Spleen (tissue), 7 donors: ENCODE measurements at regions not wholly inside any gene's neighbourhood (a gene's known extent, or its start where the extent isn't known, plus 50 kb on each side); places are given as distances from the start of the nearest gene placed in this dataset.

Experiments used
- POLR2AphosphoS5 ChIP-seq, 3 donors: sonication (generic); formaldehyde crosslinking; IDR thresholded peaks; one replicate each; pipeline ENCODE4 v1.5.1; 2017; ENCODE audit warnings: antibody characterized with exemption in 3 of 3
- TF ChIP-seq, protein P1 (sequence below), 11 experiments: fragments of 200-600 bp in 7 of 11; fragments of 450-650 bp in 4 of 11; sonication (generic) in 4 of 11; IDR thresholded peaks in 8 of 11; conservative IDR thresholded peaks in 3 of 11; 1 replicate in 7 of 11; 2 replicates in 4 of 11; pipeline versions ENCODE4 v1.4.0 to v1.8.0; 2016 to 2021; ENCODE audit warnings: antibody characterized with exemption in 11 of 11, inconsistent platforms in 4 of 11, mild to moderate bottlenecking in 1 of 11
- donor health status: DM: no; HTN: no; CAD: no; lungs with moderate emphysema.
- donor health status: DM: no; HTN: no; CAD: no.
- donor health status: DM: no; HTN: no; CAD: no.

GRCh38 chr4:100098681-100099080, 91.6 kb downstream of the DDIT4L start:
- TF ChIP-seq, protein P1, sequence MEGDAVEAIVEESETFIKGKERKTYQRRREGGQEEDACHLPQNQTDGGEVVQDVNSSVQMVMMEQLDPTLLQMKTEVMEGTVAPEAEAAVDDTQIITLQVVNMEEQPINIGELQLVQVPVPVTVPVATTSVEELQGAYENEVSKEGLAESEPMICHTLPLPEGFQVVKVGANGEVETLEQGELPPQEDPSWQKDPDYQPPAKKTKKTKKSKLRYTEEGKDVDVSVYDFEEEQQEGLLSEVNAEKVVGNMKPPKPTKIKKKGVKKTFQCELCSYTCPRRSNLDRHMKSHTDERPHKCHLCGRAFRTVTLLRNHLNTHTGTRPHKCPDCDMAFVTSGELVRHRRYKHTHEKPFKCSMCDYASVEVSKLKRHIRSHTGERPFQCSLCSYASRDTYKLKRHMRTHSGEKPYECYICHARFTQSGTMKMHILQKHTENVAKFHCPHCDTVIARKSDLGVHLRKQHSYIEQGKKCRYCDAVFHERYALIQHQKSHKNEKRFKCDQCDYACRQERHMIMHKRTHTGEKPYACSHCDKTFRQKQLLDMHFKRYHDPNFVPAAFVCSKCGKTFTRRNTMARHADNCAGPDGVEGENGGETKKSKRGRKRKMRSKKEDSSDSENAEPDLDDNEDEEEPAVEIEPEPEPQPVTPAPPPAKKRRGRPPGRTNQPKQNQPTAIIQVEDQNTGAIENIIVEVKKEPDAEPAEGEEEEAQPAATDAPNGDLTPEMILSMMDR (IDR thresholded peaks at IDR 0.05 in 8 of 11, conservative IDR thresholded peaks at IDR 0.05 in 3 of 11) = no peak
- TF ChIP-seq POLR2AphosphoS5 (IDR thresholded peaks at IDR 0.05) = no peak
